ENCODE measurements at regions not wholly inside any gene's neighbourhood (a gene's known extent, or its start where the extent isn't known, plus 50 kb on each side); places are given as distances from the start of the nearest gene placed in this dataset.

GRCh38 chr14:106670011-106670410, 1143.6 kb downstream of the TMEM121 start:
- TF ChIP-seq POLR2AphosphoS5 (IDR thresholded peaks at IDR 0.05; ENCODE audit: low read depth, low read length) (no peak), POLR2A (IDR thresholded peaks at IDR 0.05; ENCODE audit: low read depth, low read length) (no peak), TAF1 (IDR thresholded peaks at IDR 0.05; ENCODE audit: low read depth, low read length) (no peak), SPI1 (IDR thresholded peaks at IDR 0.05; ENCODE audit: low read depth, low read length) (no peak)
